Astrocyte (in vitro differentiated cells and primary cell): ENCODE measurements at regions not wholly inside any gene's neighbourhood (a gene's known extent, or its start where the extent isn't known, plus 50 kb on each side); places are given as distances from the start of the nearest gene placed in this dataset.

ENCODE experiments used
- DNase-seq: peaks from one replicate; pipeline ENCODE4 v3.0.0-alpha.2; 2010; ENCODE audit warnings: low read depth
- FAIRE-seq: peaks from 2 replicates; lab custom pipeline; 2011; peaks lifted over from hg19 to GRCh38; lab: Jason Lieb, UNC
- H2AFZ ChIP-seq: 2 replicates; pipeline ENCODE4 v1.6.0; 2012; ENCODE audit warnings: low read depth, low read length, inconsistent platforms
- H3K27ac ChIP-seq: 2 replicates; pipeline ENCODE4 v1.5.1; 2011; ENCODE audit warnings: low read depth, low read length, inconsistent platforms
- H3K27me3 ChIP-seq: 2 replicates; pipeline ENCODE4 v1.6.0; 2011; ENCODE audit warnings: low read length, inconsistent platforms; ENCODE audit not compliant: insufficient read depth
- H3K36me3 ChIP-seq: 2 replicates; pipeline ENCODE4 v1.5.1; 2011; ENCODE audit warnings: low read length, inconsistent platforms; ENCODE audit not compliant: insufficient read depth
- H3K4me1 ChIP-seq: 2 replicates; pipeline ENCODE4 v1.5.1; 2011; ENCODE audit warnings: low read length, inconsistent platforms; ENCODE audit not compliant: insufficient read depth
- H3K4me2 ChIP-seq: 2 replicates; pipeline ENCODE4 v1.6.0; 2012; ENCODE audit warnings: low read length, inconsistent platforms
- H3K4me3 ChIP-seq: 2 replicates; pipeline ENCODE4 v1.5.1; 2011; ENCODE audit warnings: low read depth, mild to moderate bottlenecking, low read length, inconsistent platforms; ENCODE audit not compliant: insufficient read depth
- H3K79me2 ChIP-seq: 2 replicates; pipeline ENCODE4 v1.6.0; 2012; ENCODE audit warnings: mild to moderate bottlenecking, low read length, inconsistent platforms; ENCODE audit not compliant: insufficient read depth
- H3K9ac ChIP-seq: 2 replicates; pipeline ENCODE4 v1.6.0; 2012; ENCODE audit warnings: mild to moderate bottlenecking, low read length, inconsistent platforms
- H3K9me3 ChIP-seq: 2 replicates; pipeline ENCODE4 v1.5.1; 2012; ENCODE audit warnings: low read depth, mild to moderate bottlenecking, low read length, inconsistent platforms; ENCODE audit not compliant: insufficient read depth
- H4K20me1 ChIP-seq: 2 replicates; pipeline ENCODE4 v1.6.0; 2012; ENCODE audit warnings: low read length, inconsistent platforms; ENCODE audit not compliant: insufficient read depth
- H3K27ac Mint-ChIP-seq: one replicate; pipeline ENCODE4 v1.8.0; 2021; ENCODE audit warnings: mild to moderate bottlenecking, mixed read lengths; ENCODE audit not compliant: unreplicated experiment
- H3K27me3 Mint-ChIP-seq: one replicate; pipeline ENCODE4 v1.8.0; 2021; ENCODE audit warnings: low read depth, mixed read lengths; ENCODE audit not compliant: unreplicated experiment
- H3K36me3 Mint-ChIP-seq: one replicate; pipeline ENCODE4 v1.8.0; 2021; ENCODE audit warnings: low read depth, mixed read lengths; ENCODE audit not compliant: unreplicated experiment
- H3K4me1 Mint-ChIP-seq: one replicate; pipeline ENCODE4 v1.8.0; 2021; ENCODE audit warnings: low read depth, mixed read lengths; ENCODE audit not compliant: unreplicated experiment
- H3K4me3 Mint-ChIP-seq: one replicate; pipeline ENCODE4 v1.8.0; 2021; ENCODE audit warnings: mild to moderate bottlenecking, moderate library complexity, mixed read lengths; ENCODE audit not compliant: unreplicated experiment
- H3K9me3 Mint-ChIP-seq: one replicate; pipeline ENCODE4 v1.8.0; 2021; ENCODE audit warnings: mild to moderate bottlenecking, mixed read lengths; ENCODE audit not compliant: unreplicated experiment
- EZH2 ChIP-seq: IDR thresholded peaks from 2 replicates; pipeline ENCODE4 v1.6.1; 2012; ENCODE audit warnings: mild to moderate bottlenecking, low read length, inconsistent platforms; ENCODE audit not compliant: insufficient read depth
- TF ChIP-seq, protein P1 (sequence below): IDR thresholded peaks from 2 replicates; pipeline ENCODE4 v1.5.1; 2011; ENCODE audit warnings: low read depth, mild to moderate bottlenecking, inconsistent platforms, low read length, moderate library complexity; ENCODE audit not compliant: insufficient read depth

DNA sequence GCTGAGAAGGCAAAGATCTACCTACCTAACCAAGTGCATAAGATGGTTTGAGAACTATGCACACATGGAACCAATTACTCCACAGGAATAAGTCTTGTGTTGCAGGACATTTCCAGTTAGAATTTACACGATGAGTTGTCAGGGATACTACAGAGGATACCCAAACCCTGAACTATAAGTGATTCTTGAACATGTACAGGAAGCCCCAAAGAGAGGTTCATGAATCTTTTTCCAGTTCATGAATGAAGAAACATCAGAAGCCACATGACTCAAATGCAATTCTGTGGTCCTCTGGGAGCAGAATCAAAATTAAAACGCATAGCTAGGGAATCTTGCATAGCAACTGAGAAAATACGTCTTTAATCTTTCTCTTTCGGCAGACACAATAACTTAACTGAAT lies 114.1 kb upstream of the LMCD1 start:
- H3K27ac Mint-ChIP-seq: no peak overlapping the region
- H3K36me3 ChIP-seq: no peaks in the 10 kb centered on the region
- H4K20me1 ChIP-seq: no peaks in the 10 kb centered on the region
- no peaks in the 10 kb centered on the region for H3K4me1 Mint-ChIP-seq
- no peak overlapping the region for H3K4me2 ChIP-seq
- H3K79me2 ChIP-seq: no peaks in the 10 kb centered on the region
- FAIRE-seq: no peak
- no peak overlapping the region for H3K4me3 Mint-ChIP-seq
- H3K36me3 Mint-ChIP-seq: no peaks in the 10 kb centered on the region
- no peak overlapping the region for H3K4me3 ChIP-seq
- TF ChIP-seq, protein P1, sequence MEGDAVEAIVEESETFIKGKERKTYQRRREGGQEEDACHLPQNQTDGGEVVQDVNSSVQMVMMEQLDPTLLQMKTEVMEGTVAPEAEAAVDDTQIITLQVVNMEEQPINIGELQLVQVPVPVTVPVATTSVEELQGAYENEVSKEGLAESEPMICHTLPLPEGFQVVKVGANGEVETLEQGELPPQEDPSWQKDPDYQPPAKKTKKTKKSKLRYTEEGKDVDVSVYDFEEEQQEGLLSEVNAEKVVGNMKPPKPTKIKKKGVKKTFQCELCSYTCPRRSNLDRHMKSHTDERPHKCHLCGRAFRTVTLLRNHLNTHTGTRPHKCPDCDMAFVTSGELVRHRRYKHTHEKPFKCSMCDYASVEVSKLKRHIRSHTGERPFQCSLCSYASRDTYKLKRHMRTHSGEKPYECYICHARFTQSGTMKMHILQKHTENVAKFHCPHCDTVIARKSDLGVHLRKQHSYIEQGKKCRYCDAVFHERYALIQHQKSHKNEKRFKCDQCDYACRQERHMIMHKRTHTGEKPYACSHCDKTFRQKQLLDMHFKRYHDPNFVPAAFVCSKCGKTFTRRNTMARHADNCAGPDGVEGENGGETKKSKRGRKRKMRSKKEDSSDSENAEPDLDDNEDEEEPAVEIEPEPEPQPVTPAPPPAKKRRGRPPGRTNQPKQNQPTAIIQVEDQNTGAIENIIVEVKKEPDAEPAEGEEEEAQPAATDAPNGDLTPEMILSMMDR: no peak
- no peak for TF ChIP-seq EZH2
- H3K27ac ChIP-seq: no peak overlapping the region
- no peaks in the 10 kb centered on the region for H3K4me1 ChIP-seq
- no peak overlapping the region for H2AFZ ChIP-seq
- no peak overlapping the region for H3K9ac ChIP-seq
- no peak for DNase-seq
- H3K9me3 Mint-ChIP-seq: no peaks in the 10 kb centered on the region
- H3K27me3 ChIP-seq: no peaks in the 10 kb centered on the region
- no peaks in the 10 kb centered on the region for H3K9me3 ChIP-seq
- H3K27me3 Mint-ChIP-seq: peaks cover 2% of the 10 kb centered on the region

- no peaks in the 10 kb centered on the region for H3K27me3 Mint-ChIP-seq
- H3K9me3 Mint-ChIP-seq: no peaks in the 10 kb centered on the region
- Histone ChIP-seq H3K4me2 (no peak overlapping the region), H4K20me1 (no peaks in the 10 kb centered on the region), H2AFZ (no peak overlapping the region), H3K36me3 (no peaks in the 10 kb centered on the region), H3K27me3 (no peaks in the 10 kb centered on the region), H3K4me1 (no peaks in the 10 kb centered on the region), H3K79me2 (no peaks in the 10 kb centered on the region), H3K9me3 (no peaks in the 10 kb centered on the region), H3K9ac (no peak overlapping the region), H3K27ac (no peak overlapping the region), H3K4me3 (no peak overlapping the region)
- H3K36me3 Mint-ChIP-seq: no peaks in the 10 kb centered on the region
- TF ChIP-seq, protein P1: no peak
- TF ChIP-seq EZH2: no peak
- FAIRE-seq (no peak), DNase-seq (no peak)
- H3K4me1 Mint-ChIP-seq: no peaks in the 10 kb centered on the region
- H3K4me3 Mint-ChIP-seq: no peak overlapping the region
- no peak overlapping the region for H3K27ac Mint-ChIP-seq
Observed at GRCh38 chr3:8399686-8400085, 101.9 kb upstream of the LMCD1 start.

DNA sequence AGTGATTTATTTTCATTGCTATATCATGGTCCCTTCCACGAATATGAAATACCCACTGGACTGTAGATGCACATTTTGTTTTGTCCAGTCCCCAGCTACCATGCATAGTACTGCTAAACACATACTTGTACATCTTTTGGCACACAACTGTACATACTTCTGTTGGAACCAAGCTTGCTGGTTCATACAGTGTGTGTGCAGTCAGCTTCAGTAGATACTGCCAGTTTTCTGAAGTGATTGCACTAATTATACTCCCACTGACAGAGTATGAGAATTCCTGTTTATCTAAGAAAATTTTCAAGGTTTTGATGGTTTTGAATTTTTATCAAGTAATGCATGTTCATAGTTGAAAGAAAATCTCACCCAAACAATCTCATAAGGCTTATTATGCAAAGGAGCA lies 100.7 kb upstream of the LMCD1 start:
- H3K9ac ChIP-seq: no peak overlapping the region
- H3K4me1 ChIP-seq: no peaks in the 10 kb centered on the region
- DNase-seq (no peak), FAIRE-seq (no peak)
- TF ChIP-seq, protein P1: no peak
- no peak for TF ChIP-seq EZH2
- no peak overlapping the region for H3K4me2 ChIP-seq
- no peaks in the 10 kb centered on the region for H3K79me2 ChIP-seq
- no peak overlapping the region for H3K27ac Mint-ChIP-seq
- H3K9me3 Mint-ChIP-seq: peaks cover 2% of the 10 kb centered on the region
- H2AFZ ChIP-seq: no peak overlapping the region
- no peak overlapping the region for H3K4me3 ChIP-seq
- no peak overlapping the region for H3K27ac ChIP-seq
- H3K27me3 Mint-ChIP-seq: no peaks in the 10 kb centered on the region
- H3K9me3 ChIP-seq: no peaks in the 10 kb centered on the region
- no peaks in the 10 kb centered on the region for H3K27me3 ChIP-seq
- H3K4me1 Mint-ChIP-seq: no peaks in the 10 kb centered on the region
- no peak overlapping the region for H3K4me3 Mint-ChIP-seq
- H3K36me3 Mint-ChIP-seq: no peaks in the 10 kb centered on the region
- no peaks in the 10 kb centered on the region for H3K36me3 ChIP-seq
- H4K20me1 ChIP-seq: no peaks in the 10 kb centered on the region
